ENCODE measurements at regions not wholly inside any gene's neighbourhood (a gene's known extent, or its start where the extent isn't known, plus 50 kb on each side); places are given as distances from the start of the nearest gene placed in this dataset.
A peak's percentile ranks its signal among the peaks of the same experiment; 100 is the strongest.

DNA sequence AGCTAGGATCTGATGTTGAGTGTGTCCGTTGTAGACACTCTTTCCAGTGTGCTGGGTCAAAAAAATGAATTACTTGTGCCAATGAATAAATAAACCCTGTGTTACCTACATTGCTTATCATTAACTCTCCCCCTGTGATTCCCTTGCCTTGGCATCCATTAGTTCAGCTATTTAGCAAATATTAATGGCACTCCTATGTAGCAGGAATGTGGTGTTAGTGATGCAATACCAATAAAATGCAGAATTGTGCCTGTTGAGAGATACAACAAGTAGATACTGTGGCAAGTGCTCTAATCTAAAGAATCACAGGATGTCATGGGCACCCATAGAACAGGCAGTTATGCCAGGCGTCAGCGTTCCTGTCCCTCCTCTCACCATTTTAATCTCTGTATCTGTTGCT is 343.2 kb downstream of the PMP22 start:
- H3K27ac ChIP-seq (ENCODE audit: low read length) = no peak overlapping the region
- peaks cover 0 to 6% of the 10 kb centered on the region in 2 donors for H3K4me1 ChIP-seq (ENCODE audit: control insufficient read depth in 1 of 2, insufficient read depth in 2 of 2, low read length in 2 of 2)
- peaks cover 0 to 7% of the 10 kb centered on the region in 2 donors for H3K9me3 ChIP-seq (ENCODE audit: control insufficient read depth in 1 of 2, low read length in 2 of 2)
- no peaks in the 10 kb centered on the region for H3K27me3 ChIP-seq (ENCODE audit: low read depth, low read length)
- no peaks in the 10 kb centered on the region for H3K36me3 ChIP-seq (ENCODE audit: control insufficient read depth in 1 of 2, insufficient read depth in 2 of 2, low read length in 2 of 2)
- no peak overlapping the region for H3K4me3 ChIP-seq (ENCODE audit: low read depth in 1 of 2, low read length in 2 of 2)

DNA sequence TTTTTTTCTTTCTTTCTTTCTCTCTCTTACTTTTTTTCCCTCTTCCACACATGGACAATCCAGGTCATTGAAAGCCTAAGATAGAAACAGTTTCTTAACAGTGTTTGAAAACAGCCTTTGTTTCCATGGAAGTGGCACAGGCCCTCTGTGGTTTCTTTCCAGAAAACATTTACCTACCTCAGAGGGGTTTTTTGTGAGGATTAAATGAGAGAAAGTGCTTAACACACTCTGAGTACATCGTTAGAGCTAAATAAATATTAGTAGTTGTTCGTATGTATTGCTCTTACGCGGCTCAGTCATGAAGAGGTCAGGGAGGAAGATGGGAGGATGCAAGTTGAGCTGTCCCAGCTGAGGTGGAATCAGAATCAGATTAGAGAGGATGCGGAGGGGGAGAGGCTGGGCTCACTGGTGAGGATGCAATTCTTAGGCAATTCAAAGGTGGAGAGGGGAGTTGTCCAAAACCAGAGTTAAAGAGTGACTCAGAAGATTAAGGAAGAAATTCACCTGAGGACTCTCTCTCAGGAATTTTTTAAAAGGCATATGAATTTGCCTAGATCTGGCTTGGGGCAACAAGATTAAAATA is 345.4 kb downstream of the PMP22 start:
- Histone ChIP-seq H3K36me3 (ENCODE audit: control insufficient read depth in 1 of 2, insufficient read depth in 2 of 2, low read length in 2 of 2) (no peaks in the 10 kb centered on the region), H3K9me3 (ENCODE audit: control insufficient read depth in 1 of 2, low read length in 2 of 2) (peaks cover 0 to 7% of the 10 kb centered on the region in 2 donors), H3K4me1 (ENCODE audit: control insufficient read depth in 1 of 2, insufficient read depth in 2 of 2, low read length in 2 of 2) (no peaks in the 10 kb centered on the region), H3K4me3 (ENCODE audit: low read depth in 1 of 2, low read length in 2 of 2) (no peak overlapping the region), H3K27ac (ENCODE audit: low read length) (no peak overlapping the region), H3K27me3 (ENCODE audit: low read depth, low read length) (no peaks in the 10 kb centered on the region)

DNA sequence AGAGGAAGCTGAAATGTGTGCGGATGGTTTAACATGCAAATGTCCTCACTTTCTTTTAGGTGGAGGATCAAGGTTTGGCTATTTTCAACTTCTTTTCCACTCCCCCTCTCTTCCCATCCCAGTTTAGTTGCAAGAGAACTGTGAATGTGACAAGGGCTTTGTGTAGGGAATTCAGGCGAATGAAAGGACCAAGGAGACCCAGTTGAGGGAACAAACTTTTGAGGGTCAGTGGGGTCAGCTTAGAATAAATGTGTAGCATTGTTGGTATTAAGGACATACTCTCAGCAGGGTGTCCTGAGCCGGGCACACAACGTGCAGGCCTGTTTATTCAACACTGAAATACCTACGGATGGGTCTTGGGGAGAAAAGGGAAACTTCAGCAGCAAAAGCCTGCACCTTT is 346.0 kb downstream of the PMP22 start:
- H3K36me3 ChIP-seq (ENCODE audit: control insufficient read depth in 1 of 2, insufficient read depth in 2 of 2, low read length in 2 of 2) = no peaks in the 10 kb centered on the region
- H3K27ac ChIP-seq (ENCODE audit: low read length) = no peak overlapping the region
- no peaks in the 10 kb centered on the region for H3K27me3 ChIP-seq (ENCODE audit: low read depth, low read length)
- no peaks in the 10 kb centered on the region for H3K4me1 ChIP-seq (ENCODE audit: control insufficient read depth in 1 of 2, insufficient read depth in 2 of 2, low read length in 2 of 2)
- no peak overlapping the region for H3K4me3 ChIP-seq (ENCODE audit: low read depth in 1 of 2, low read length in 2 of 2)
- peaks cover 0 to 7% of the 10 kb centered on the region in 2 donors for H3K9me3 ChIP-seq (ENCODE audit: control insufficient read depth in 1 of 2, low read length in 2 of 2)

DNA sequence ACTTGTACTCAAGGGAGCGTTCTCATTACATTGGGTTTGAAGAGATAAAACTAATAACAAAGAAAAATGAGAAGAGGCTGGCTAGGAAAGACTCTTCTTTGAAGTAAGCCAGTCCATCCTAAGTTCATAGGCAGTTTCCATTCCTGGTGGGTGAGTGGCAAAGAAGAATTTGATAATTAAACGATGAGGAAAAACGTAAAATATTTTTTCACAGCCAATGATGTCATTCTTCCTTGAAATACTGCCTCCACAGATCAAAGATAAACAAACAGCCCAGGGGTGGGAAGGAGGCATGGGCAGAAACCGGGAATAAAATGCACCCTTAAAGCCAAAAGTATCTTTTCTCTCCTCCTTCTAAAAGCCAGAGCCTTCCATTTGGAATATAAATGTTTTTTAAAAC is 346.6 kb downstream of the PMP22 start:
- Histone ChIP-seq H3K27ac (ENCODE audit: low read length) (no peak overlapping the region), H3K4me3 (ENCODE audit: low read depth in 1 of 2, low read length in 2 of 2) (no peak overlapping the region), H3K9me3 (ENCODE audit: control insufficient read depth in 1 of 2, low read length in 2 of 2) (peaks cover 0 to 7% of the 10 kb centered on the region in 2 donors), H3K36me3 (ENCODE audit: control insufficient read depth in 1 of 2, insufficient read depth in 2 of 2, low read length in 2 of 2) (no peaks in the 10 kb centered on the region), H3K4me1 (ENCODE audit: control insufficient read depth in 1 of 2, insufficient read depth in 2 of 2, low read length in 2 of 2) (no peaks in the 10 kb centered on the region), H3K27me3 (ENCODE audit: low read depth, low read length) (no peaks in the 10 kb centered on the region)

DNA sequence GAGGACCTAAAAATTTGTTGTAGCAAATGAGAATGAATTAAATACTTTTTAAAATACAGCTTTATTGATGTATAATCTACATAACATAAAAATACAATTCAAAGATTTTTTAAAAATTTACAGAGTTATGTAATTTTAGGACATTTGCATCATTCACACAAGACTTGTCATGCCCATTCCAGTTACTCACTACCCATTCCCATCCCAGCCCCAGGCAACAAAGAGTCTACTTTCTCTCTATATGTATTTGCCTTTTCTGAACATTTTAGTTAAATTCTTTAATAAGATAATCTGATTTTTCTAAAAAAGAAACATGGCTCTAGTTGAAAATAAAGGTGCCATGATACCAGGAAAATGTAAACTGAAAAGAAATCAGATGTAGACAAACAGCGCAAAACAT is 354.2 kb downstream of the PMP22 start:
- H3K27me3 ChIP-seq (ENCODE audit: low read depth, low read length) = no peaks in the 10 kb centered on the region
- no peaks in the 10 kb centered on the region for H3K9me3 ChIP-seq (ENCODE audit: control insufficient read depth in 1 of 2, low read length in 2 of 2)
- H3K4me3 ChIP-seq (ENCODE audit: low read depth in 1 of 2, low read length in 2 of 2) = no peak overlapping the region
- no peaks in the 10 kb centered on the region for H3K4me1 ChIP-seq (ENCODE audit: control insufficient read depth in 1 of 2, insufficient read depth in 2 of 2, low read length in 2 of 2)
- no peak overlapping the region for H3K27ac ChIP-seq (ENCODE audit: low read length)
- H3K36me3 ChIP-seq (ENCODE audit: control insufficient read depth in 1 of 2, insufficient read depth in 2 of 2, low read length in 2 of 2) = no peaks in the 10 kb centered on the region

DNA sequence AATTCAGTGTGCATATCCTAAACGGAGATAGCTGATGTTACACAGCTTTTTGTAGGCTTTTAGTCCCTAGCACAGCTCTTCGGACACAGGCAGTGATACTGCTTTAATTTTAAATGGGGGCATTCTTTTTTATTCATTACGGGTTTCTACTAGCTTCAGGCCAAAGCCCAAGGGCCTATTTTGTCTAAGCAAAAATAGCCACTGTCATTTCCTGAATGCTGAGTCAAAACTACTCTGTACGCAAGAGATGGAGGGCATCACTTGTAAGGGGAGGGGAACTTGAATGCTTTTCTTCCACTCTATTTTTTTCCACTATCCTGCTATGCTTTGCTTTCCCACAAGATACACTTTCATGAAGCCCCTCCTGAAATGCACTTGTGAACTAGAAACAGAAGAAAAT is 360.7 kb downstream of the PMP22 start:
- no peak overlapping the region for H3K27ac ChIP-seq (ENCODE audit: low read length)
- no peaks in the 10 kb centered on the region for H3K36me3 ChIP-seq (ENCODE audit: control insufficient read depth in 1 of 2, insufficient read depth in 2 of 2, low read length in 2 of 2)
- no peaks in the 10 kb centered on the region for H3K27me3 ChIP-seq (ENCODE audit: low read depth, low read length)
- H3K4me1 ChIP-seq (ENCODE audit: control insufficient read depth in 1 of 2, insufficient read depth in 2 of 2, low read length in 2 of 2) = no peaks in the 10 kb centered on the region
- H3K4me3 ChIP-seq (ENCODE audit: low read depth in 1 of 2, low read length in 2 of 2) = no peak overlapping the region
- no peaks in the 10 kb centered on the region for H3K9me3 ChIP-seq (ENCODE audit: control insufficient read depth in 1 of 2, low read length in 2 of 2)

DNA sequence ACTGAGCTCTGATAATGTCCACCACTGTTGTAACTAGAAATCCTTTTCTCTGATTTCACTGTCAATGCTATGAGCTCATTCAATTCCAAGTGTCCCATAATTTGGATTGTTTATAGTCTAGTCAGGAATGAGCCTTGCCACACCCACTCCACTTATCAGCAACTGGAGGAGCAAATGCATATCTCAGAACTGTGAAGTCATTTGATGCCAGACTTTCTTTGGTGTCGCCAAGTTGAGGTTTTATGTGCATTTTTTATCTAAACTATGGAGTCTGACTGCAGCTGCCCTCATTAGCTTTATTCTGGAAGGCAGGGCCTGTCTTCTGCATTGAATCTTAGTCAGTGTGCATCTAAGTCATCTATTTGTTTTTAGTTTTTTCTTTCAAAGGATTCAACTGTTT is 361.3 kb downstream of the PMP22 start:
- no peaks in the 10 kb centered on the region for H3K27me3 ChIP-seq (ENCODE audit: low read depth, low read length)
- H3K36me3 ChIP-seq (ENCODE audit: control insufficient read depth in 1 of 2, insufficient read depth in 2 of 2, low read length in 2 of 2) = no peaks in the 10 kb centered on the region
- H3K27ac ChIP-seq (ENCODE audit: low read length) = no peak overlapping the region
- no peaks in the 10 kb centered on the region for H3K9me3 ChIP-seq (ENCODE audit: control insufficient read depth in 1 of 2, low read length in 2 of 2)
- H3K4me1 ChIP-seq (ENCODE audit: control insufficient read depth in 1 of 2, insufficient read depth in 2 of 2, low read length in 2 of 2) = no peaks in the 10 kb centered on the region
- no peak overlapping the region for H3K4me3 ChIP-seq (ENCODE audit: low read depth in 1 of 2, low read length in 2 of 2)

DNA sequence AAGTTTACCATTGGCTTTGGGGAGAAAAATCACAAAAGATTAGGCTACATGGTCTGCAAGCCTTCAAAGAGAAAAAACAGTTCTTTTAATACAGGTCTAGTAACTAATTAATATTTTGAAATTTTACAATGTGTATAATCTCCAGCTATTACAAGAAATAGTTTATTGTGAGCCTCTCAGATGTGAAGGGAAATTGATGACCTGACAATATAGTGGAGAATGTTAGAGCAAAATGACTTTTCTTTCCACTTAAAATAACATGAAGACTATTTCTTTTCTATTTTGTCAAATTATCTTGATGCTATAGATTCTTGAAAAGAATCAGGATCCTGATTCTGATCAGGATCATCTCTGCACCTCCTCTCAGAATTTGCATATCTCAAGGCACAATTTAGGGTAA is 362.3 kb downstream of the PMP22 start:
- H3K4me1 ChIP-seq (ENCODE audit: control insufficient read depth in 1 of 2, insufficient read depth in 2 of 2, low read length in 2 of 2) = no peaks in the 10 kb centered on the region
- no peaks in the 10 kb centered on the region for H3K36me3 ChIP-seq (ENCODE audit: control insufficient read depth in 1 of 2, insufficient read depth in 2 of 2, low read length in 2 of 2)
- no peak overlapping the region for H3K4me3 ChIP-seq (ENCODE audit: low read depth in 1 of 2, low read length in 2 of 2)
- peaks cover 0 to 2% of the 10 kb centered on the region in 2 donors for H3K9me3 ChIP-seq (ENCODE audit: control insufficient read depth in 1 of 2, low read length in 2 of 2)
- H3K27me3 ChIP-seq (ENCODE audit: low read depth, low read length) = no peaks in the 10 kb centered on the region
- H3K27ac ChIP-seq (ENCODE audit: low read length) = no peak overlapping the region

DNA sequence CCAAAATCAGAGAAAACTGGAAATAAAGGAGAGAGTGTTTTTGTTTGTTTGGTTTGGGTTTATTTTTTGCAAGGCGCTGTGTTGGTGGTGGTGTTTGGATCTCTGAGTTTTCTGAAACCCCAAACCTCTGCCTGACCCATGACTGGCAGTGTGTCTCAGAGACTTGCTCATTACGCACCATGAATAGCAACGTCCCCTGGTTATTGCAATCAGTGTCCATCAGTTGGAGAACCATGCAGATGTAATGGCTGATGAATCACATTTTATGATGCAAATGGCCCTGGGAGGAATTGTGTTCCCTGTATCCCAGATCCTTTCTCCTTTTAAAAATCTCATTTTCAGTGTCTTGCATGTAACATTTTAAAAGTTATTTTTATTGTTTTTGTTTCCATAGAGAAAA is 362.8 kb downstream of the PMP22 start:
- H3K4me1 ChIP-seq (ENCODE audit: control insufficient read depth in 1 of 2, insufficient read depth in 2 of 2, low read length in 2 of 2) = no peaks in the 10 kb centered on the region
- no peaks in the 10 kb centered on the region for H3K36me3 ChIP-seq (ENCODE audit: control insufficient read depth in 1 of 2, insufficient read depth in 2 of 2, low read length in 2 of 2)
- peaks cover 2% of the 10 kb centered on the region in 2 donors for H3K9me3 ChIP-seq (ENCODE audit: control insufficient read depth in 1 of 2, low read length in 2 of 2)
- no peak overlapping the region for H3K27ac ChIP-seq (ENCODE audit: low read length)
- no peak overlapping the region for H3K4me3 ChIP-seq (ENCODE audit: low read depth in 1 of 2, low read length in 2 of 2)
- H3K27me3 ChIP-seq (ENCODE audit: low read depth, low read length) = no peaks in the 10 kb centered on the region

DNA sequence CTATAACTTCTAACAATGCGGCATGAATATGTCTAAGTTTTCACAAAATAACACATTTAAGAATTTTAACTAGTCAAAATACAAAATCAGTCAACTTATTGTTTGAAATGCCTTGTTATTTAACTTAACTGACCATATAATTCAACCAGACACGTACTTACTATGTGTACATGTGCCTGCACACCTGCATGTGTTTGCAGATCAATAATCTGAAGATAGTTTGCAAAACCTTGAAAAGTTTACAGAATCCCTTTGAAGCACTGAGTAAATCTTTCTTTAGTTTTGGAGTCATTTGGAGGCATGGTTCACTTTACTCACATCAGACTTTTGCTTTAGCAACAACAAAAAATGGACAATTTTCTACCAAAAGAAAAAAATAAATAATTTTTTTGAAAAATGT is 363.8 kb downstream of the PMP22 start:
- H3K27ac ChIP-seq (ENCODE audit: low read length) = no peak overlapping the region
- peaks cover 2% of the 10 kb centered on the region in 2 donors for H3K9me3 ChIP-seq (ENCODE audit: control insufficient read depth in 1 of 2, low read length in 2 of 2)
- no peaks in the 10 kb centered on the region for H3K4me1 ChIP-seq (ENCODE audit: control insufficient read depth in 1 of 2, insufficient read depth in 2 of 2, low read length in 2 of 2)
- no peaks in the 10 kb centered on the region for H3K36me3 ChIP-seq (ENCODE audit: control insufficient read depth in 1 of 2, insufficient read depth in 2 of 2, low read length in 2 of 2)
- no peaks in the 10 kb centered on the region for H3K27me3 ChIP-seq (ENCODE audit: low read depth, low read length)
- no peak overlapping the region for H3K4me3 ChIP-seq (ENCODE audit: low read depth in 1 of 2, low read length in 2 of 2)

DNA sequence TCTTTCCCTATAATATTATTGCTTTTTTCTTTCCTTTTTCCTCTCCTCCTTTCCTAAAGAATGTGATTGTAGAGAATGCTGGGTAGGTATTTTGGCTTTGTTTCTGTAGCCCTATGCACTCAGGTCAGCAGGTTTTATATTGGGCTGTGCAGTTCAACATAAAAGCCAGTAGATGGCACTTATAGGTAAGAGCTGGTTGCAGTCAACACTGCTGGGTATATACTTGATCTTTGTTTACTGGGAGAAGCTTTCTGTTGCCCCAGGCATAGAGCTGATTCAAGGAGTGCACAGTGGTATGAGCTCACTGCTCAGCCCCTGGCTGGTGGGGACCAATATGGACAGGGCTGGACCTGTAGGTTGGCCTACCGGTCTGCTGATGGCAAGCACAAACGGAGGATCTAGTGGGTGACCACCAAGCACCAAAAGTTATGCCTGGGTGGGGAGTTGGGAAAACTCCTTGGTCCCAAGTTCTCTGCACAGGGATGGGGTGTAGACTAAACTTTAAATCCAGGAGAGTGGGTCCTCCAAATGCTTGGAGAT is 378.9 kb downstream of the PMP22 start:
- H3K27ac ChIP-seq (ENCODE audit: low read length) = no peak overlapping the region
- peak overlapping the region in 1 of 2 donors; percentile 42 for H3K4me3 ChIP-seq (ENCODE audit: low read depth in 1 of 2, low read length in 2 of 2)
- peaks cover 15 to 26% of the 10 kb centered on the region in 2 donors for H3K9me3 ChIP-seq (ENCODE audit: control insufficient read depth in 1 of 2, low read length in 2 of 2)
- H3K27me3 ChIP-seq (ENCODE audit: low read depth, low read length) = no peaks in the 10 kb centered on the region
- H3K4me1 ChIP-seq (ENCODE audit: control insufficient read depth in 1 of 2, insufficient read depth in 2 of 2, low read length in 2 of 2) = no peaks in the 10 kb centered on the region
- H3K36me3 ChIP-seq (ENCODE audit: control insufficient read depth in 1 of 2, insufficient read depth in 2 of 2, low read length in 2 of 2) = no peaks in the 10 kb centered on the region

DNA sequence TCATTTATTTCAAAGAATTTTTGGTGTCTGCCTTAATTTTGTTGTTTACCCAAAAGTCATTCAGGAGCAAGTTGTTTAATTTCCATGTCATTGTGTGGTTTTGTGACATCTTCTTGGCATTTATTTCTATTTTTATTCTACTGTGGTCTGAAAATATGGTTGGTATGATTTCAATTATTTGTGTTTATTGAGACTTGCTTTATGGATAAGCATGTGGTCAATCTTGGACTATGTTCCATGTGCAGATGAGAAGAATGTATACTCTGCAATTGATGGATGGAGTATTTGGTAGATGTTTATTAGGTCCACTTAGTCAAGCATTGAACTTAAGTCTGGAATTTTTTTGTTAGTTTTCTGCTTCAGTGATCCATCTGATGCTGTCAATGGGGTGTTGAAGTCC is 383.0 kb downstream of the PMP22 start:
- no peaks in the 10 kb centered on the region for H3K27me3 ChIP-seq (ENCODE audit: low read depth, low read length)
- H3K4me1 ChIP-seq (ENCODE audit: control insufficient read depth in 1 of 2, insufficient read depth in 2 of 2, low read length in 2 of 2) = no peaks in the 10 kb centered on the region
- H3K9me3 ChIP-seq (ENCODE audit: control insufficient read depth in 1 of 2, low read length in 2 of 2) = peaks cover 10 to 15% of the 10 kb centered on the region in 2 donors
- H3K27ac ChIP-seq (ENCODE audit: low read length) = no peak overlapping the region
- no peaks in the 10 kb centered on the region for H3K36me3 ChIP-seq (ENCODE audit: control insufficient read depth in 1 of 2, insufficient read depth in 2 of 2, low read length in 2 of 2)
- no peak overlapping the region for H3K4me3 ChIP-seq (ENCODE audit: low read depth in 1 of 2, low read length in 2 of 2)
